Trophoblast cell (in vitro differentiated cells and primary cell): ENCODE measurements at regions not wholly inside any gene's neighbourhood (a gene's known extent, or its start where the extent isn't known, plus 50 kb on each side); places are given as distances from the start of the nearest gene placed in this dataset.

Source experiments
- DNase-seq, 2 donors: peaks; one replicate each; pipeline ENCODE4 v3.0.0-alpha.2; 2016
- H2AFZ ChIP-seq: 2 replicates; pipeline ENCODE4 v1.6.1; 2013; ENCODE audit warnings: low read length, moderate library complexity, mild to moderate bottlenecking; ENCODE audit not compliant: insufficient read depth, poor library complexity
- H2AK5ac ChIP-seq: 2 replicates; pipeline ENCODE4 v1.6.1; 2013; ENCODE audit warnings: mild to moderate bottlenecking, low read length
- H2BK120ac ChIP-seq: 2 replicates; pipeline ENCODE4 v1.6.1; 2013; ENCODE audit warnings: low read length, mild to moderate bottlenecking, moderate library complexity; ENCODE audit not compliant: insufficient read depth, poor library complexity
- H2BK12ac ChIP-seq: 2 replicates; pipeline ENCODE4 v1.6.1; 2013; ENCODE audit warnings: mild to moderate bottlenecking, low read length, moderate library complexity
- H2BK5ac ChIP-seq: 2 replicates; pipeline ENCODE4 v1.6.1; 2013; ENCODE audit warnings: low read length, low read depth, moderate library complexity, mild to moderate bottlenecking; ENCODE audit not compliant: poor library complexity
- H3K14ac ChIP-seq: 2 replicates; pipeline ENCODE4 v1.6.1; 2013; ENCODE audit warnings: mild to moderate bottlenecking, low read length
- H3K18ac ChIP-seq: 2 replicates; pipeline ENCODE4 v1.6.1; 2013; ENCODE audit warnings: mild to moderate bottlenecking, low read length
- H3K23ac ChIP-seq: 2 replicates; pipeline ENCODE4 v1.6.1; 2013; ENCODE audit warnings: low read length
- H3K27ac ChIP-seq: 2 replicates; pipeline ENCODE4 v1.5.1; 2013; ENCODE audit warnings: low read depth, mild to moderate bottlenecking, inconsistent platforms, low read length, moderate library complexity
- H3K27me3 ChIP-seq: 2 replicates; pipeline ENCODE4 v1.6.1; 2013; ENCODE audit warnings: inconsistent platforms, mild to moderate bottlenecking, low read length, moderate library complexity; ENCODE audit not compliant: insufficient read depth
- H3K36me3 ChIP-seq, 2 experiments: 1 replicate in 1 of 2; 2 replicates in 1 of 2; pipeline ENCODE4 v1.6.1; 2013; ENCODE audit warnings: low read length in 2 of 2, mild to moderate bottlenecking in 2 of 2, moderate library complexity in 1 of 2; ENCODE audit not compliant: insufficient read depth in 2 of 2, control insufficient read depth in 1 of 2
- H3K4ac ChIP-seq: 2 replicates; pipeline ENCODE4 v1.6.1; 2013; ENCODE audit warnings: low read depth, mild to moderate bottlenecking, low read length, moderate library complexity
- H3K4me1 ChIP-seq, 2 experiments: 1 replicate in 1 of 2; 2 replicates in 1 of 2; pipeline ENCODE4 v1.6.1; 2013; ENCODE audit warnings: low read length in 2 of 2, mild to moderate bottlenecking in 2 of 2, moderate library complexity in 1 of 2; ENCODE audit not compliant: insufficient read depth in 2 of 2, control insufficient read depth in 1 of 2
- H3K4me2 ChIP-seq: 2 replicates; pipeline ENCODE4 v1.6.1; 2013; ENCODE audit warnings: inconsistent platforms, mild to moderate bottlenecking, low read length, moderate library complexity
- H3K4me3 ChIP-seq: 2 replicates; pipeline ENCODE4 v1.5.1; 2013; ENCODE audit warnings: mild to moderate bottlenecking, low read depth, low read length, inconsistent platforms
- H3K79me1 ChIP-seq: one replicate; pipeline ENCODE4 v1.6.1; 2013; ENCODE audit warnings: low read length
- H3K79me2 ChIP-seq: 2 replicates; pipeline ENCODE4 v1.6.1; 2013; ENCODE audit warnings: low read length, mild to moderate bottlenecking; ENCODE audit not compliant: control insufficient read depth, insufficient read depth, poor library complexity
- H3K9ac ChIP-seq: 2 replicates; pipeline ENCODE4 v1.6.1; 2013; ENCODE audit warnings: mild to moderate bottlenecking, low read length
- H3K9me3 ChIP-seq: 2 replicates; pipeline ENCODE4 v1.6.1; 2013; ENCODE audit warnings: low read depth, mild to moderate bottlenecking, control low read depth, inconsistent platforms, low read length; ENCODE audit not compliant: insufficient read depth
- H4K12ac ChIP-seq: 2 replicates; pipeline ENCODE4 v1.6.1; 2013; ENCODE audit warnings: low read depth, mild to moderate bottlenecking, low read length, moderate library complexity
- H4K8ac ChIP-seq: 2 replicates; pipeline ENCODE4 v1.6.1; 2013; ENCODE audit warnings: low read depth, mild to moderate bottlenecking, low read length, moderate library complexity
- H4K91ac ChIP-seq: one replicate; pipeline ENCODE4 v1.6.1; 2013; ENCODE audit warnings: low read depth, mild to moderate bottlenecking, low read length, moderate library complexity
- WGBS: extraction: QIAGEN DNeasy Blood & Tissue Kit; methylation state at CpG from one replicate; pipeline ENCODE4 v1.1.7; 2013; ENCODE audit warnings: missing lambda C conversion rate; ENCODE audit not compliant: insufficient read length, insufficient coverage; ENCODE audit errors: extremely low coverage; 5-methylcytosine and 5-hydroxymethylcytosine counted together

DNA sequence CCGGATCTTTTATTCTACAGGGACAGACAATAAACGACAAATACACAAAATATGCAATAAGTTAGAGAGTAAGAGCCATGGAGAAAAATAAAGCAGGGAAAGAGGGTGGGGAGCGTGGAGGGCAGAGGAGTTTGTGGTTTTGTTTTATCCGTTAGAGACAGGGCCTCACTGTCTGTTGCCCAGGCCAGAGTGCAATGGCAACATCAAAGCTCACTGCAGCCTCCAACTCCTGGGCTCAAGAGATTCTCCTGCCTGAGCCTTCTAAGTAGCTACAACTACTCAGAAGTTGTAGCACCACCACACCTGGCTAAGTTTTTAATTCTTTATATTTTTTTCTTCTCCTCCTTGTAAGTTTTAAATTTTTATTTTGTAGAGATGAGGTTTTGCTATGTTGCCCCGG is 54.5 kb upstream of the CTNNA1 start:
- WGBS: no CpG with 5 or more reads among the region's 5 CpGs
- H3K9ac ChIP-seq: no peak overlapping the region
- H2AFZ ChIP-seq: no peak overlapping the region
- no peak overlapping the region for H4K91ac ChIP-seq
- peaks cover 6% of the 10 kb centered on the region for H3K79me1 ChIP-seq
- no peaks in the 10 kb centered on the region for H3K27me3 ChIP-seq
- H3K36me3 ChIP-seq: no peaks in the 10 kb centered on the region
- no peak overlapping the region for H4K12ac ChIP-seq
- DNase-seq: no peak
- no peaks in the 10 kb centered on the region for H3K79me2 ChIP-seq
- H3K4me2 ChIP-seq: no peak overlapping the region
- H3K23ac ChIP-seq: no peak overlapping the region
- no peak overlapping the region for H3K18ac ChIP-seq
- no peak overlapping the region for H2BK12ac ChIP-seq
- no peak overlapping the region for H3K14ac ChIP-seq
- H3K4ac ChIP-seq: no peak overlapping the region
- H3K9me3 ChIP-seq: peaks cover 2% of the 10 kb centered on the region
- peaks cover 11 to 26% of the 10 kb centered on the region in 2 experiments for H3K4me1 ChIP-seq
- H2AK5ac ChIP-seq: no peak overlapping the region
- H2BK120ac ChIP-seq: no peak overlapping the region
- no peak overlapping the region for H3K4me3 ChIP-seq
- H2BK5ac ChIP-seq: no peak overlapping the region
- H4K8ac ChIP-seq: no peak overlapping the region
- no peak overlapping the region for H3K27ac ChIP-seq

DNA sequence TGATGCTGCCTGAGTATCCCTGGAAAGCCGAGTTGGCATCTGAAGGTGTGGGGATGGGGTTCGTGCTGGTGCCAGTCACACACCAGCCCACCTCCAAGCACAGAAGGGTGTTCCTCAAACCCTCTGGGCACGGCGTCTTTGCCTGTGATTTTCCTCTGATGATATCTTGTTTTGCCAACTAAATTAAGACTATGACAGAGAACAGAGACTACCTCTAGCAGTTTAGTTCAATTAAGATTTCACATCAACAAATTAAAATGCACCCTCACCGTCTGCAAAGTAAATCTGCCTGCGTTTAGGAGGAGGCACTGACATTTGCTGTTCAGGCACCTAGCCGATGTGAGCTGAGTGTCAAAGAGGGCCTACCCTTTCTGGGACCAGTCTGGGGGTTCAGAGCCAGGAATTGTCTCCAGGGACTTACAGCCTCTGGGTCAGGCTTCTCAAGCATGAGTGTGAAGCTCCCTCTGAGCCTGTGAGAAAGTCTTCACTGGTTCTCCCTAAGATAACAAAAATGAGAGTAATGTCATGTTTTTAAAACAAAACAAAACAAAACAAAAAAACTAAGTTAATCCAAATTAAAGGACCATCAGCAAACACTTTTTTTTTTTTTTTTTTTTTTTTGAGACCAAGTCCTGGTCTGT is 55.4 kb upstream of the CTNNA1 start:
- no peak overlapping the region for H2BK120ac ChIP-seq
- H4K91ac ChIP-seq: peak overlapping the region; percentile 23
- H3K4me2 ChIP-seq: no peak overlapping the region
- H3K79me1 ChIP-seq: peaks cover 8% of the 10 kb centered on the region
- H3K23ac ChIP-seq: no peak overlapping the region
- no peaks in the 10 kb centered on the region for H3K36me3 ChIP-seq
- H3K18ac ChIP-seq: no peak overlapping the region
- H3K4ac ChIP-seq: no peak overlapping the region
- no peak overlapping the region for H4K8ac ChIP-seq
- WGBS: no CpG with 5 or more reads among the region's 7 CpGs
- H3K79me2 ChIP-seq: no peaks in the 10 kb centered on the region
- H3K9ac ChIP-seq: peak overlapping the region; percentile 50
- no peak overlapping the region for H3K4me3 ChIP-seq
- H2AK5ac ChIP-seq: no peak overlapping the region
- peaks cover 11 to 29% of the 10 kb centered on the region in 2 experiments for H3K4me1 ChIP-seq
- no peak for DNase-seq
- peaks cover 2% of the 10 kb centered on the region for H3K9me3 ChIP-seq
- H3K27ac ChIP-seq: no peak overlapping the region
- H2BK5ac ChIP-seq: no peak overlapping the region
- H2BK12ac ChIP-seq: peak overlapping the region; percentile 78
- no peaks in the 10 kb centered on the region for H3K27me3 ChIP-seq
- no peak overlapping the region for H4K12ac ChIP-seq
- H2AFZ ChIP-seq: no peak overlapping the region
- no peak overlapping the region for H3K14ac ChIP-seq

DNA sequence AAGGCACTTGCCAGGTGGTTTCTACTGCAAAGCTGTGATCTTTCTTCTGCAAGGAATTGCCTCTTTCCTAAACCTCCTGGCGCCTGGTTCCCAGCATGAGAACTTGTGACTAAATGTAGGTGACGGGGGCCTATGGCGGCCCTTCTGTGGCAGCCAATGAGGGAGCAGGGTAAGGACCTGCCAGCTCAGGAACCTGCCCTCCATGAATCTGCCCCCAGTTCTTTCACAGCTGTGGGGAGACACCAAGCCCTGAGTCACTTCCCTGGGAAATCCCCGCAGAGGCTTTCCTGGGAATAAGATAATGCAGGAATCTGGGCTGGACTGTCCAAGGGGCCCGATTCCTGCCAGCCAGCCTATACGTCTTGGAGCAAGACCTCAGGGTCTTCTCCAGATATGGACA is 56.7 kb upstream of the CTNNA1 start:
- Histone ChIP-seq H3K27ac (peak overlapping the region; percentile 62), H3K14ac (no peak overlapping the region), H3K9ac (no peak overlapping the region), H3K23ac (no peak overlapping the region), H3K79me2 (no peaks in the 10 kb centered on the region), H3K79me1 (peaks cover 10% of the 10 kb centered on the region), H4K91ac (no peak overlapping the region), H3K27me3 (no peaks in the 10 kb centered on the region), H3K4me2 (no peak overlapping the region), H2AK5ac (no peak overlapping the region), H4K8ac (no peak overlapping the region), H3K18ac (no peak overlapping the region), H3K4me1 (peaks cover 11 to 27% of the 10 kb centered on the region in 2 experiments), H3K36me3 (no peaks in the 10 kb centered on the region), H2BK120ac (no peak overlapping the region), H3K4me3 (no peak overlapping the region), H3K9me3 (peaks cover 2% of the 10 kb centered on the region), H4K12ac (no peak overlapping the region), H2BK12ac (no peak overlapping the region), H2BK5ac (no peak overlapping the region), H2AFZ (no peak overlapping the region), H3K4ac (no peak overlapping the region)
- peak in 1 of 2 donors; percentile 50 for DNase-seq
- WGBS: no CpG with 5 or more reads among the region's 6 CpGs

DNA sequence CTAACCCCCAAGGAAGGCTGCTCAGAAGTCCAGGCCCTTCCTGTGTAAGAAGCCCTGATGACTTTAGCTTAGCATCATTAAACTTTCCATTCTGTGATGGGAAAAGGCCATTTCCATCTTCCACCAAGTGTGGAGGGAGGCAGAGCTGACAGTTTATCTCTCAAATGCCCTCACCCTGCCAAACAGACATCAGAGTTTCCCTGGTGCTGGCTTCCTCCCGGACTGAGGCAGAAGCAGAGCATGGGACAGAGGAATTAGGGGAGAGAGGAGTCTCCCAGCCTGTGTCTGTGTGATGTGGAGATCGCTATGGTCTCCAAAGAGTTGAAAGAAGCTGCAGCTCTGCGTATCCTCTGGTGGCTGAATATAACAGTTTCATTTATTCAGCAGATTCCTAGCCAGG is 57.4 kb upstream of the CTNNA1 start:
- Histone ChIP-seq H3K23ac (no peak overlapping the region), H2BK5ac (no peak overlapping the region), H3K79me1 (peaks cover 10% of the 10 kb centered on the region), H3K27me3 (no peaks in the 10 kb centered on the region), H3K9me3 (peaks cover 2% of the 10 kb centered on the region), H3K4me2 (no peak overlapping the region), H3K4ac (no peak overlapping the region), H4K91ac (no peak overlapping the region), H3K27ac (no peak overlapping the region), H4K12ac (no peak overlapping the region), H3K79me2 (no peaks in the 10 kb centered on the region), H3K9ac (no peak overlapping the region), H2AK5ac (no peak overlapping the region), H3K36me3 (no peaks in the 10 kb centered on the region), H3K18ac (no peak overlapping the region), H3K14ac (no peak overlapping the region), H2BK120ac (no peak overlapping the region), H3K4me1 (peaks cover 11 to 27% of the 10 kb centered on the region in 2 experiments), H4K8ac (no peak overlapping the region), H3K4me3 (no peak overlapping the region), H2AFZ (no peak overlapping the region), H2BK12ac (no peak overlapping the region)
- DNase-seq: no peak
- no CpG with 5 or more reads among the region's 3 CpGs for WGBS
